OCI-LY3 (cell line): ENCODE measurements at regions not wholly inside any gene's neighbourhood (a gene's known extent, or its start where the extent isn't known, plus 50 kb on each side); places are given as distances from the start of the nearest gene placed in this dataset.

Experiments
- H2AFZ ChIP-seq: fragments of 200-600, 300-600 bp; shearing (Covaris generic); 2 replicates; pipeline ENCODE4 v1.6.0; 2014; ENCODE audit warnings: antibody characterized with exemption, low read depth, low read length
- H3K27ac ChIP-seq: fragments of 200-600, 300-600 bp; sonication (generic); 2 replicates; pipeline ENCODE4 v1.5.1; 2014; ENCODE audit warnings: mild to moderate bottlenecking, low read length, moderate library complexity, mixed read lengths
- H3K27me3 ChIP-seq: fragments of 200-600, 300-600 bp; sonication (generic); 2 replicates; pipeline ENCODE4 v1.6.1; 2014; ENCODE audit warnings: low read depth, low read length, mixed read lengths
- H3K36me3 ChIP-seq: fragments of 200-600, 300-600 bp; sonication (generic); replicated peaks from 2 replicates; pipeline ENCODE3; 2014; ENCODE audit warnings: low read depth, low read length, mixed read lengths
- H3K4me1 ChIP-seq: fragments of 300-600, 200-600 bp; sonication (generic); 2 replicates; pipeline ENCODE4 v1.6.1; 2014; ENCODE audit warnings: low read length, mixed read lengths
- H3K4me2 ChIP-seq: fragments of 200-600, 300-600 bp; sonication (generic); 2 replicates; pipeline ENCODE4 v1.6.1; 2014; ENCODE audit warnings: low read length, mixed read lengths
- H3K4me3 ChIP-seq: fragments of 300-600, 200-600 bp; sonication (generic); 2 replicates; pipeline ENCODE4 v1.5.1; 2014; ENCODE audit warnings: antibody characterized with exemption, mild to moderate bottlenecking, low read length, moderate library complexity
- H3K79me2 ChIP-seq: fragments of 300-600, 200-600 bp; shearing (Covaris generic); 2 replicates; pipeline ENCODE4 v1.6.1; 2014; ENCODE audit warnings: mild to moderate bottlenecking, low read length, mixed read lengths
- H3K9ac ChIP-seq: fragments of 300-600, 200-600 bp; shearing (Covaris generic); 2 replicates; pipeline ENCODE4 v1.6.0; 2014; ENCODE audit warnings: mild to moderate bottlenecking, low read length, moderate library complexity
- H3K9me3 ChIP-seq: fragments of 200-600, 300-600 bp; shearing (Covaris generic); 2 replicates; pipeline ENCODE4 v1.6.1; 2014; ENCODE audit warnings: low read length, mixed read lengths; ENCODE audit not compliant: insufficient read depth
- H4K20me1 ChIP-seq: fragments of 200-600, 300-600 bp; sonication (generic); 2 replicates; pipeline ENCODE4 v1.6.1; 2016; ENCODE audit warnings: low read length, mixed read lengths; ENCODE audit not compliant: insufficient read depth
- CTCF ChIP-seq: fragments of 200-600, 300-600 bp; sonication (generic); IDR thresholded peaks from 2 replicates; pipeline ENCODE4 v1.5.1; 2014; ENCODE audit warnings: antibody characterized with exemption, low read length, low read depth
- EZH2phosphoT487 ChIP-seq: fragments of 200-600 bp; shearing (Covaris generic); IDR thresholded peaks from 2 replicates; pipeline ENCODE4 v1.6.1; 2018; ENCODE audit warnings: antibody characterized with exemption, mixed run types, low read depth

- TF ChIP-seq EZH2phosphoT487 (no peak), CTCF (no peak)
- Histone ChIP-seq H3K4me3 (no peak overlapping the region), H3K36me3 (no peaks in the 10 kb centered on the region), H3K9ac (no peak overlapping the region), H3K4me1 (peaks cover 64% of the 10 kb centered on the region), H3K9me3 (peaks cover 2% of the 10 kb centered on the region; the same call in 1 of the 2 replicates), H3K27ac (no peak overlapping the region), H4K20me1 (no peaks in the 10 kb centered on the region), H3K79me2 (no peaks in the 10 kb centered on the region), H2AFZ (no peak overlapping the region), H3K27me3 (no peaks in the 10 kb centered on the region), H3K4me2 (0 out of 2 replicates have a peak overlapping the region, but pooled peaks have one; percentile 1)
Observed at GRCh38 chr10:91566115-91566514, 66.8 kb downstream of the PPP1R3C start.

GRCh38 chr10:91565226-91565625 is 67.6 kb downstream of the PPP1R3C start:
- Histone ChIP-seq H3K79me2 (no peaks in the 10 kb centered on the region), H3K4me3 (no peak overlapping the region), H3K9ac (no peak overlapping the region), H2AFZ (no peak overlapping the region), H3K36me3 (peaks cover under 1% of the 10 kb centered on the region), H3K27me3 (no peaks in the 10 kb centered on the region), H3K4me1 (peaks cover 55% of the 10 kb centered on the region), H4K20me1 (no peaks in the 10 kb centered on the region), H3K27ac (no peak overlapping the region), H3K4me2 (no peak overlapping the region), H3K9me3 (peaks cover 3% of the 10 kb centered on the region; the same call in 1 of the 2 replicates)
- TF ChIP-seq EZH2phosphoT487 = no peak
- no peak for TF ChIP-seq CTCF

GRCh38 chr10:91564508-91564907 is 68.4 kb downstream of the PPP1R3C start:
- H3K4me2 ChIP-seq = no peak overlapping the region
- H3K27ac ChIP-seq = no peak overlapping the region
- peaks cover 9% of the 10 kb centered on the region; the same call in 1 of the 2 replicates for H3K9me3 ChIP-seq
- H3K9ac ChIP-seq = no peak overlapping the region
- no peak for TF ChIP-seq EZH2phosphoT487
- no peak for TF ChIP-seq CTCF
- no peak overlapping the region for H2AFZ ChIP-seq
- no peak overlapping the region for H3K4me3 ChIP-seq
- peaks cover 8% of the 10 kb centered on the region for H3K36me3 ChIP-seq
- H4K20me1 ChIP-seq = no peaks in the 10 kb centered on the region
- peaks cover 48% of the 10 kb centered on the region for H3K4me1 ChIP-seq
- no peaks in the 10 kb centered on the region for H3K27me3 ChIP-seq
- no peaks in the 10 kb centered on the region for H3K79me2 ChIP-seq
